Nephron (organoid): ENCODE measurements at regions not wholly inside any gene's neighbourhood (a gene's known extent, or its start where the extent isn't known, plus 50 kb on each side); places are given as distances from the start of the nearest gene placed in this dataset.

ENCODE experiments used
- H3K27ac Mint-ChIP-seq, 3 experiments: 2 replicates each; pipeline ENCODE4 v1.8.0; 2020; ENCODE audit warnings: mixed read lengths in 3 of 3, mild to moderate bottlenecking in 2 of 3, moderate library complexity in 1 of 3
- H3K27me3 Mint-ChIP-seq: 2 replicates; pipeline ENCODE4 v1.8.0; 2021; ENCODE audit warnings: low read depth, mild to moderate bottlenecking, moderate library complexity, mixed read lengths
- H3K36me3 Mint-ChIP-seq: 2 replicates; pipeline ENCODE4 v1.8.0; 2020; ENCODE audit warnings: low read depth, mixed read lengths
- H3K4me1 Mint-ChIP-seq: 2 replicates; pipeline ENCODE4 v1.8.0; 2020; ENCODE audit warnings: mixed read lengths
- H3K4me3 Mint-ChIP-seq, 3 experiments: 2 replicates each; pipeline ENCODE4 v1.8.0; 2020; ENCODE audit warnings: mild to moderate bottlenecking in 3 of 3, mixed read lengths in 3 of 3, moderate library complexity in 2 of 3
- H3K9me3 Mint-ChIP-seq: 2 replicates; pipeline ENCODE4 v1.8.0; 2020; ENCODE audit warnings: mixed read lengths
- TF ChIP-seq, protein P1 (sequence below), 3 experiments: fragments of 200-600 bp; sonication (generic); IDR thresholded peaks; one replicate each; pipeline ENCODE4 v1.5.0; 2021; ENCODE audit warnings: antibody characterized with exemption in 3 of 3; ENCODE audit not compliant: unreplicated experiment in 3 of 3

DNA sequence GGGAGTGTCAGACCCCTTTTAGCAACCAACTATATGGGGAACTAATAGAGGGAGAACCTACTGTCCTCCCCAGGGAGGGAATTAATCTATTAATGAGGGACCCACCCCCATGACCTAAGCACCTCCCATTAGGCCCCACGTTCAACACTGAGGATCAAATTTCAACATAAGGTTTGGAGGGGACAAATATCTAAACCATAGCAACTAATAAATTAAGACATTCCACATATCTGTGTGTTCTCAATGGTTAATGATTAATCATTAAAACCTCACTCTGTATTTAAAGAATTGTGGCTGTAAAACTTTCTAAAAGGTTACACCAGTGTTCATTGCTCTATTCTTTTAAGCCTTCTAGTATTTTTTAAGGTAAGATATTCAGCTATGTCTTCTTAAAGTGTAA, 500.4 kb upstream of the SULF2 start:
- peak overlapping the region; percentile 87 to 91 (median 88) for H3K27ac Mint-ChIP-seq
- no peaks in the 10 kb centered on the region for H3K36me3 Mint-ChIP-seq
- peaks cover 51% of the 10 kb centered on the region for H3K4me1 Mint-ChIP-seq
- peaks cover 3% of the 10 kb centered on the region for H3K9me3 Mint-ChIP-seq
- H3K4me3 Mint-ChIP-seq: no peak overlapping the region
- peaks cover 9% of the 10 kb centered on the region for H3K27me3 Mint-ChIP-seq
- TF ChIP-seq, protein P1, sequence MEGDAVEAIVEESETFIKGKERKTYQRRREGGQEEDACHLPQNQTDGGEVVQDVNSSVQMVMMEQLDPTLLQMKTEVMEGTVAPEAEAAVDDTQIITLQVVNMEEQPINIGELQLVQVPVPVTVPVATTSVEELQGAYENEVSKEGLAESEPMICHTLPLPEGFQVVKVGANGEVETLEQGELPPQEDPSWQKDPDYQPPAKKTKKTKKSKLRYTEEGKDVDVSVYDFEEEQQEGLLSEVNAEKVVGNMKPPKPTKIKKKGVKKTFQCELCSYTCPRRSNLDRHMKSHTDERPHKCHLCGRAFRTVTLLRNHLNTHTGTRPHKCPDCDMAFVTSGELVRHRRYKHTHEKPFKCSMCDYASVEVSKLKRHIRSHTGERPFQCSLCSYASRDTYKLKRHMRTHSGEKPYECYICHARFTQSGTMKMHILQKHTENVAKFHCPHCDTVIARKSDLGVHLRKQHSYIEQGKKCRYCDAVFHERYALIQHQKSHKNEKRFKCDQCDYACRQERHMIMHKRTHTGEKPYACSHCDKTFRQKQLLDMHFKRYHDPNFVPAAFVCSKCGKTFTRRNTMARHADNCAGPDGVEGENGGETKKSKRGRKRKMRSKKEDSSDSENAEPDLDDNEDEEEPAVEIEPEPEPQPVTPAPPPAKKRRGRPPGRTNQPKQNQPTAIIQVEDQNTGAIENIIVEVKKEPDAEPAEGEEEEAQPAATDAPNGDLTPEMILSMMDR (IDR thresholded peaks at IDR 0.05; ENCODE audit: unreplicated experiment in 3 of 3): no peak

DNA sequence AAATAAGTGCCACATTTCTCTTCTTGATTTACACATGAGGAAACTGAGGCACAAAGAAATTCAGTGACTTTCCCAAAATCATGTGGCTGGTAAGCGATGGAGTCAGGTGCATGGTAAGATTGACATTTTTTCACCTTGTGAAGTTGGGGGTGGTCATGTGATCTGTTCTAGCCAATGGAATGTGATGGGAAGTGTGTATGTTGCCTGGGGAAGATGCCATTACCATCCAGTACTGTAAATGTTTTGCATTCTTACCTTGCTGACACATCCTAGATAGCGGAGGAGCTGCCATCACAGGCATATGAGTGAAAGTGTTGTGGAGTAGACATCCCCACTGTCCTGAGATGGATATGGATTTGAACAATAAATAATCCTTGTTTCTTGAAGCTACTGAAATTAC, 499.6 kb upstream of the SULF2 start:
- Mint-ChIP-seq H3K4me1 (peaks cover 54% of the 10 kb centered on the region), H3K27me3 (peaks cover 6% of the 10 kb centered on the region), H3K9me3 (peaks cover 3% of the 10 kb centered on the region), H3K36me3 (no peaks in the 10 kb centered on the region), H3K27ac (peak overlapping the region in 2 of 3 experiments; percentile 69 to 88), H3K4me3 (no peak overlapping the region)
- TF ChIP-seq, protein P1 (IDR thresholded peaks at IDR 0.05; ENCODE audit: unreplicated experiment in 3 of 3): no peak

DNA sequence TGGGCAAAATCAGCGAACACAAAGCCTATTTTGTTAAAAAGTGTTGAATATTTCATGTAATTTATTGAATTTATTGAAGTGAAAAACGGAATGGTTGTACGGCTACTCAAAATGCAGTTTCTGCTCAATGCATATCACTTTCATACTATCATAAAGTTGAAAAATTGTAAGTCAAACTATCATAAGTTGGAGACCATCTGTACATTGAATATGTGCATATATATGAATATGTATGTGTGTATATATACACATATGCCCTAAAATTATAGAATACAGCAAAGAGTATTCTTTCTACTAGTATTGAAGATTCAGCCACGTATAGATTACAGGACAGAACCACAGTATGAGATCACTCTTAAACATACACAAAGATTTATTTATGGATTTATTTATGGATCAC, 499.0 kb upstream of the SULF2 start:
- H3K4me1 Mint-ChIP-seq: peaks cover 59% of the 10 kb centered on the region
- H3K9me3 Mint-ChIP-seq: peaks cover 3% of the 10 kb centered on the region
- H3K36me3 Mint-ChIP-seq: no peaks in the 10 kb centered on the region
- peak overlapping the region in 1 of 3 experiments; percentile 69 for H3K27ac Mint-ChIP-seq
- TF ChIP-seq, protein P1 (IDR thresholded peaks at IDR 0.05; ENCODE audit: unreplicated experiment in 3 of 3): no peak
- no peak overlapping the region for H3K4me3 Mint-ChIP-seq
- peaks cover under 1% of the 10 kb centered on the region for H3K27me3 Mint-ChIP-seq

DNA sequence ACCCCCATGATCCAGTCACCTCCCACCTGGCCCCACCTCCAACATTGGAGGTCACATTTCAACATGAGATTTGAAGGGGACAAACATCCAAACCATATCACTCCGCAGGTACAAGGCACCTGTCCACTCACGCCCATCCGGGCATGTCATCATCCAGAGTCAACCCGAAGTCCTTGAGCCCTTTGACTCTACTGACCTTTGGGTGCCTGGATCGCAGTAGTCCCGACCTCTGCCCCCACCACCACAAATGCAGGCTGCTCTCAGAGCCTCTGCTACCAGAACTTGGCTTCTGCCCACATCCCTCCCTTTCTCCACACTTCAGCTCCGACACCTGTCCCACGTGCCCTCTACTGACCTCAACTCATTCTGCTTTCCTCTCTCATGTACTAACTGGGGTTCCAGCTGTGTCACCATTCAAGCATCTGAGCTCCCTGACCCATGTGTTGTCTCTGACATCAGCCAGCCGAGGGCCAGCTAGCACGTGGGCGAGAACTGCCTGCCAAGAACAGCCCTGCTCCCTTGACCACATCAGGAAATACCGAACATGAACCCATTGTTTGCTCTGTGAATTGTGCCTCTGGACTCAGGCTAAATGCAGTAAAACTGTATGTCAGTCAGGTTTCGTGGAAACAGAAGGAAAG, 498.3 kb upstream of the SULF2 start:
- TF ChIP-seq, protein P1 (IDR thresholded peaks at IDR 0.05; ENCODE audit: unreplicated experiment in 3 of 3): no peak
- H3K27me3 Mint-ChIP-seq: no peaks in the 10 kb centered on the region
- H3K36me3 Mint-ChIP-seq: no peaks in the 10 kb centered on the region
- H3K4me1 Mint-ChIP-seq: peaks cover 67% of the 10 kb centered on the region
- peaks cover 3% of the 10 kb centered on the region for H3K9me3 Mint-ChIP-seq
- no peak overlapping the region for H3K4me3 Mint-ChIP-seq
- H3K27ac Mint-ChIP-seq: peak overlapping the region in 2 of 3 experiments; percentile 2 to 59

DNA sequence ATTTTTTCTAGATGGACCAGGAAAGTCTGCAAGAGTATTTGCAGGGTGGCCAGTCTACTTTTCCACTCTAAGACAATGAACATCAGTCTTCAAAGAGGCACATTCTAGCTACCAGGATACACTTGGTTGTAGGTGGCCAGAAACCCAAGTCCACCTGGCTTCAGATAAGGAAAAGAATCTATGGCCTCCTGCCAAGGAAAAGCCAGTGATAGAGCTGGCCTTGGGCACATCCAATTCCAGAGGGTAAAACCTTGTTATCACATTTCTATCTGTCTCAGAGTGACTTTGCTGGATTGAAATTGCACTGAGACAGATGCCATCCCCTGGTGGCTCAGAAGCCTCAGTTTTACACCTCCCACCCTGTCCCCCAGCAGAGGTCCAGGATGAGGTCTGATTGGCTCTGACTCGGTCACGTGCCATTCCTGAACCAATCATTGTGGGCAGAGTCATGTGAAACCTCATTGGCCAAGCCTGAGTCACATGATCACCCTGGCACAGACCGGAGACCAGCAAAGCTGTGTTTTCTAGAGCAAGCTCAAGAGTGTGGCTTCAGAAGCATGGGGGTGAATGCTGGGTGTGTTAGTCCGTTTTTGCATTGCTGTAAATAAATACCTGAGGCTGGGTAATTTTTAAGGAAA, 497.4 kb upstream of the SULF2 start:
- Mint-ChIP-seq H3K9me3 (peaks cover 3% of the 10 kb centered on the region), H3K4me3 (no peak overlapping the region), H3K27ac (no peak overlapping the region), H3K4me1 (peaks cover 73% of the 10 kb centered on the region), H3K27me3 (no peaks in the 10 kb centered on the region), H3K36me3 (no peaks in the 10 kb centered on the region)
- TF ChIP-seq, protein P1 (IDR thresholded peaks at IDR 0.05; ENCODE audit: unreplicated experiment in 3 of 3): no peak

DNA sequence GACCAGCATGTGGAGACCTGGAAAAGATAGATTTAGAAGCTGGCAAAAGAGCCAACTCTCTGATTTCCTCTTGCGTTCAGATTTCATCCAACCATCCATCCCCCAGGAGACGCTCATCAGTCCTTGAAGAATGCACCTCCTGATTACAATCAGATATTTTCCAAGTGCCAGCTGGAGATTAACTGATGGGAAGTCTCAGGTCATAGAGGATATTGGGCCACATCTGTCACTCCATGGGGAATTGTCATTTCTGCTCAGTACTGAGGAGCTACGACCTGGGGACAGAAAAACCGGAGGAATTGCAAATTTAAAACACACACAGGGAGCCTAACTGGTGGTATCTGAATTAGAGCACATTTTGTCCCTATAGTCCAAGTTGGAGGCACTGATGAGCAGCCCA, 496.2 kb upstream of the SULF2 start:
- Mint-ChIP-seq H3K27me3 (no peaks in the 10 kb centered on the region), H3K9me3 (peaks cover 3% of the 10 kb centered on the region), H3K4me3 (no peak overlapping the region), H3K36me3 (no peaks in the 10 kb centered on the region), H3K27ac (no peak overlapping the region), H3K4me1 (peaks cover 73% of the 10 kb centered on the region)
- TF ChIP-seq, protein P1 (IDR thresholded peaks at IDR 0.05; ENCODE audit: unreplicated experiment in 3 of 3): no peak
